Endothelial cell of umbilical vein (primary cell): ENCODE measurements at regions not wholly inside any gene's neighbourhood (a gene's known extent, or its start where the extent isn't known, plus 50 kb on each side); places are given as distances from the start of the nearest gene placed in this dataset.

Experiments
- BruUV-seq: library from RNA; stranded (reverse); fragments of 400-500 nt; replicated peaks from 2 replicates; lab custom pipeline; 2021; lab: Mats Ljungman, UMichigan
- CTCF ChIA-PET: fragments of 300-600, 350-600 bp; sonication (Branson Sonifier 250); formaldehyde crosslinking; loops from one replicate; lab custom pipeline; 2021; ENCODE audit warnings: antibody characterized with exemption, inconsistent platforms; lab: Charles Lee
- POLR2A ChIA-PET: fragments of 300-600, 350-600 bp; sonication (Branson Sonifier 250); formaldehyde crosslinking; loops from one replicate; lab custom pipeline; 2021; ENCODE audit warnings: antibody characterized with exemption, inconsistent platforms; lab: Charles Lee
- DNase-seq: peaks from one replicate; pipeline ENCODE4 v3.0.0-alpha.2; 2011; ENCODE audit warnings: low read depth, low spot score
- FAIRE-seq: peaks from 2 replicates; lab custom pipeline; 2011; peaks lifted over from hg19 to GRCh38; lab: Jason Lieb, UNC
- H2AFZ ChIP-seq: 2 replicates; pipeline ENCODE4 v1.6.0; 2012; ENCODE audit warnings: low read depth, low read length, control low read depth, inconsistent platforms
- H3K27ac ChIP-seq: 2 replicates; pipeline ENCODE4 v1.5.1; 2011; ENCODE audit warnings: low read depth, mild to moderate bottlenecking, control low read depth, low read length, moderate library complexity; ENCODE audit not compliant: insufficient read depth
- H3K27me3 ChIP-seq, 2 experiments: 2 replicates each; pipeline versions ENCODE4 v1.6.0 to v1.6.1; 2011; ENCODE audit warnings: low read length in 2 of 2, mixed read lengths in 1 of 2; ENCODE audit not compliant: control insufficient read depth in 2 of 2, insufficient read depth in 2 of 2
- H3K36me3 ChIP-seq, 2 experiments: 2 replicates in 1 of 2; 3 replicates in 1 of 2; pipeline ENCODE4 v1.5.1; 2011; ENCODE audit warnings: low read length in 2 of 2, mild to moderate bottlenecking in 1 of 2, moderate library complexity in 1 of 2; ENCODE audit not compliant: control insufficient read depth in 2 of 2, insufficient read depth in 2 of 2; ENCODE audit errors: extremely low read depth in 1 of 2
- H3K4me1 ChIP-seq: 3 replicates; pipeline ENCODE4 v1.5.1; 2011; ENCODE audit warnings: mild to moderate bottlenecking, low read length; ENCODE audit not compliant: control insufficient read depth, insufficient read depth; ENCODE audit errors: extremely low read depth
- H3K4me2 ChIP-seq: 2 replicates; pipeline ENCODE4 v1.6.1; 2011; ENCODE audit warnings: low read length, control low read depth, mixed read lengths; ENCODE audit not compliant: insufficient read depth
- H3K4me3 ChIP-seq, 3 experiments: fragments of 200-600 bp in 1 of 3; sonication (generic), shearing (Covaris generic) in 1 of 3; replicated peaks in 1 of 3; 2 replicates each; pipeline ENCODE4 v1.5.1; 2011 to 2016; ENCODE audit warnings: control low read depth in 3 of 3, low read length in 3 of 3, mild to moderate bottlenecking in 2 of 3, inconsistent platforms in 1 of 3, low read depth in 1 of 3, moderate library complexity in 1 of 3; ENCODE audit not compliant: insufficient read depth in 1 of 3
- H3K79me2 ChIP-seq: 2 replicates; pipeline ENCODE4 v1.6.0; 2012; ENCODE audit warnings: low read length, inconsistent platforms; ENCODE audit not compliant: control insufficient read depth, insufficient read depth
- H3K9ac ChIP-seq: replicated peaks from 2 replicates; pipeline ENCODE3; 2011; ENCODE audit warnings: low read length, control low read depth; ENCODE audit not compliant: insufficient read depth; ENCODE audit errors: extremely low read depth
- H3K9me1 ChIP-seq: replicated peaks from 3 replicates; pipeline ENCODE4 v1.6.0; 2011; ENCODE audit warnings: mild to moderate bottlenecking, low read length; ENCODE audit not compliant: control insufficient read depth, insufficient read depth; ENCODE audit errors: extremely low read depth
- H3K9me3 ChIP-seq: replicated peaks from 2 replicates; pipeline ENCODE4 v1.5.1; 2012; ENCODE audit warnings: low read length, inconsistent platforms; ENCODE audit not compliant: control insufficient read depth, insufficient read depth
- H4K20me1 ChIP-seq: replicated peaks from 2 replicates; pipeline ENCODE3; 2011; ENCODE audit warnings: mild to moderate bottlenecking, low read length; ENCODE audit not compliant: control insufficient read depth, insufficient read depth; ENCODE audit errors: extremely low read depth
- EZH2 ChIP-seq: IDR thresholded peaks from 2 replicates; pipeline ENCODE4 v1.6.1; 2012; ENCODE audit warnings: borderline replicate concordance, low read depth, mild to moderate bottlenecking, moderate library complexity, low read length, inconsistent platforms; ENCODE audit not compliant: severe bottlenecking
- FOS ChIP-seq: IDR thresholded peaks from 2 replicates; pipeline ENCODE4 v1.6.1; 2011; ENCODE audit warnings: mild to moderate bottlenecking, low read length, moderate library complexity, borderline replicate concordance; ENCODE audit not compliant: insufficient read depth
- GATA2 ChIP-seq: IDR thresholded peaks from 2 replicates; pipeline ENCODE4 v1.7.0; 2011; ENCODE audit warnings: low read depth, mild to moderate bottlenecking, moderate library complexity, mixed read lengths, low read length; ENCODE audit not compliant: insufficient read length, insufficient read depth
- JUN ChIP-seq: IDR thresholded peaks from 2 replicates; pipeline ENCODE4 v1.6.1; 2011; ENCODE audit warnings: borderline replicate concordance, low read depth; ENCODE audit not compliant: insufficient read length, insufficient read depth
- MYC ChIP-seq: IDR thresholded peaks from one replicate; pipeline ENCODE4 v1.6.1; 2011; ENCODE audit warnings: mild to moderate bottlenecking, low read depth, low read length
- POLR2A ChIP-seq: IDR thresholded peaks from 2 replicates; pipeline ENCODE4 v1.6.1; 2012; ENCODE audit warnings: low read depth, mild to moderate bottlenecking, control low read depth, low read length
- POLR2AphosphoS5 ChIP-seq: IDR thresholded peaks from 2 replicates; pipeline ENCODE4 v1.6.1; 2012; ENCODE audit warnings: low read depth, mild to moderate bottlenecking, control low read depth, low read length, moderate library complexity; ENCODE audit not compliant: insufficient read depth
- dilution Hi-C: fragments of 300-500 bp; cut with MboI; formaldehyde crosslinking; loops from one replicate; pipeline ENCODE4 v1.15.0; 2019; ENCODE audit warnings: low sequenced_read_pairs; ENCODE audit not compliant: extremely low pct_ligation_motif_present
- intact Hi-C: fragments of 100-400 bp; cut with micrococcal nuclease; formaldehyde crosslinking; loops from one replicate; pipeline ENCODE4 v1.10.0; 2022
- TF ChIP-seq, protein P1 (sequence below): IDR thresholded peaks from 2 replicates; pipeline ENCODE4 v1.6.1; 2011; ENCODE audit not compliant: insufficient read depth, insufficient read length
- TF ChIP-seq, protein P2 (sequence below), 2 donors: IDR thresholded peaks; 1 replicate in 1 of 2; 2 replicates in 1 of 2; pipeline ENCODE4 v1.5.1; 2011; ENCODE audit warnings: low read length in 2 of 2, mild to moderate bottlenecking in 2 of 2, moderate library complexity in 2 of 2, control low read depth in 1 of 2, inconsistent platforms in 1 of 2, low read depth in 1 of 2; ENCODE audit not compliant: insufficient read depth in 1 of 2; ENCODE audit errors: extremely low read depth in 1 of 2

DNA sequence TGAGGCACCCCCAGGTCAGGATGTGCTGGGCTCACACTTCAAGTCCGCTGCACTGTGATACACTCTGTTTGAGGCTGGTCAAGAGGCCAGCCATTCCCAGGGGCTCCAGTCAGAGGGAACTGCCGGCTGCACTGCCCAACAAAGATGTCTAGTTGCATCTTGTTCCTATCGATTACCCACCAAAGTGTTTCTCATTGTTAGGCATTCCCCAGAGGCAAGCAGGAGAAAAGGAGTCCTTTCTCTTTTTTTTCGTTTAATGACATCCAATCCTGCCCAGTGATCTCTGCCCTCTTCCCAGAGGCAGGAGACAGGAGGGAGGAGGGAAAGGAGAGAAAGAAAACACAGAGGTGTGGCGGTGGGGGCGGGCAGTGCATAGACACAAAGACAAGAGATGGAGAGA, 150.4 kb downstream of the OMA1 start:
- Histone ChIP-seq H3K9me3 (no peaks in the 10 kb centered on the region), H3K4me3 (no peak overlapping the region), H3K4me2 (no peak overlapping the region), H3K9me1 (no peaks in the 10 kb centered on the region), H3K27me3 (no peaks in the 10 kb centered on the region), H3K79me2 (no peaks in the 10 kb centered on the region), H3K4me1 (peaks cover 25% of the 10 kb centered on the region), H4K20me1 (no peaks in the 10 kb centered on the region), H2AFZ (peak overlapping the region; percentile 76), H3K27ac (peak overlapping the region; percentile 84), H3K36me3 (no peaks in the 10 kb centered on the region), H3K9ac (peak overlapping the region; percentile 70)
- dilution Hi-C loops: no loop called here
- FAIRE-seq (no peak), DNase-seq (no peak)
- no TSS peak for BruUV-seq
- CTCF ChIA-PET: no interaction called here
- intact Hi-C loops: loop anchor here (5.0 to 10.0 kb wide), 3 partner anchors 149 to 256 kb away; partner anchors contain the start of gene OMA1
- POLR2A ChIA-PET: no interaction called here
- TF ChIP-seq JUN (no peak), FOS (no peak), POLR2AphosphoS5 (no peak), GATA2 (no peak), MYC (no peak), EZH2 (no peak), POLR2A (no peak)
- TF ChIP-seq, protein P1, sequence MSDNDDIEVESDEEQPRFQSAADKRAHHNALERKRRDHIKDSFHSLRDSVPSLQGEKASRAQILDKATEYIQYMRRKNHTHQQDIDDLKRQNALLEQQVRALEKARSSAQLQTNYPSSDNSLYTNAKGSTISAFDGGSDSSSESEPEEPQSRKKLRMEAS: no peak
- TF ChIP-seq, protein P2, sequence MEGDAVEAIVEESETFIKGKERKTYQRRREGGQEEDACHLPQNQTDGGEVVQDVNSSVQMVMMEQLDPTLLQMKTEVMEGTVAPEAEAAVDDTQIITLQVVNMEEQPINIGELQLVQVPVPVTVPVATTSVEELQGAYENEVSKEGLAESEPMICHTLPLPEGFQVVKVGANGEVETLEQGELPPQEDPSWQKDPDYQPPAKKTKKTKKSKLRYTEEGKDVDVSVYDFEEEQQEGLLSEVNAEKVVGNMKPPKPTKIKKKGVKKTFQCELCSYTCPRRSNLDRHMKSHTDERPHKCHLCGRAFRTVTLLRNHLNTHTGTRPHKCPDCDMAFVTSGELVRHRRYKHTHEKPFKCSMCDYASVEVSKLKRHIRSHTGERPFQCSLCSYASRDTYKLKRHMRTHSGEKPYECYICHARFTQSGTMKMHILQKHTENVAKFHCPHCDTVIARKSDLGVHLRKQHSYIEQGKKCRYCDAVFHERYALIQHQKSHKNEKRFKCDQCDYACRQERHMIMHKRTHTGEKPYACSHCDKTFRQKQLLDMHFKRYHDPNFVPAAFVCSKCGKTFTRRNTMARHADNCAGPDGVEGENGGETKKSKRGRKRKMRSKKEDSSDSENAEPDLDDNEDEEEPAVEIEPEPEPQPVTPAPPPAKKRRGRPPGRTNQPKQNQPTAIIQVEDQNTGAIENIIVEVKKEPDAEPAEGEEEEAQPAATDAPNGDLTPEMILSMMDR (IDR thresholded peaks at IDR 0.05; ENCODE audit: extremely low read depth in 1 of 2, insufficient read depth in 1 of 2, low read depth in 1 of 2, low read length in 2 of 2): no peak
